Spinal cord (tissue), 9 donors: ENCODE measurements at regions not wholly inside any gene's neighbourhood (a gene's known extent, or its start where the extent isn't known, plus 50 kb on each side); places are given as distances from the start of the nearest gene placed in this dataset.

ENCODE experiments used
- DNase-seq, 6 donors: peaks; one replicate each; pipeline versions ENCODE4 v3.0.0 to v3.0.0-alpha.2; 2013 to 2015; ENCODE audit warnings: low spot score in 6 of 6, low read depth in 4 of 6
- H3K27ac ChIP-seq: one replicate; pipeline ENCODE4 v1.5.1; 2013; ENCODE audit warnings: low read depth, low read length, control low read depth
- H3K27me3 ChIP-seq: one replicate; pipeline ENCODE4 v1.6.1; 2013; ENCODE audit warnings: low read length; ENCODE audit not compliant: control insufficient read depth, insufficient read depth
- H3K36me3 ChIP-seq: one replicate; pipeline ENCODE4 v1.6.1; 2013; ENCODE audit warnings: low read length; ENCODE audit not compliant: control insufficient read depth, insufficient read depth
- H3K4me1 ChIP-seq: one replicate; pipeline ENCODE4 v1.6.1; 2013; ENCODE audit warnings: low read length; ENCODE audit not compliant: control insufficient read depth, insufficient read depth
- H3K4me3 ChIP-seq: one replicate; pipeline ENCODE4 v1.5.1; 2013; ENCODE audit warnings: low read depth, low read length, control low read depth
- H3K9me3 ChIP-seq: one replicate; pipeline ENCODE4 v1.6.1; 2013; ENCODE audit warnings: low read length; ENCODE audit not compliant: control insufficient read depth, insufficient read depth
- WGBS: methylation state at CpG from one replicate; pipeline ENCODE4 v1.1.5; 2013; ENCODE audit warnings: missing lambda C conversion rate; ENCODE audit not compliant: insufficient coverage; 5-methylcytosine and 5-hydroxymethylcytosine counted together
- donor health status: healthy.

- Histone ChIP-seq H3K4me3 (no peak overlapping the region), H3K36me3 (no peaks in the 10 kb centered on the region), H3K27me3 (no peaks in the 10 kb centered on the region), H3K9me3 (no peaks in the 10 kb centered on the region), H3K4me1 (no peaks in the 10 kb centered on the region), H3K27ac (no peak overlapping the region)
- DNase-seq, result no peak
- 80% methylated on average over 1 of the region's 4 CpGs for WGBS
Measured at GRCh38 chr9:115292584-115293279, 174.8 kb upstream of the TNC start.

- 100% methylated on average over 1 of the region's 2 CpGs for WGBS
- H3K27ac ChIP-seq, result no peak overlapping the region
- no peak for DNase-seq
- no peaks in the 10 kb centered on the region for H3K4me1 ChIP-seq
- H3K9me3 ChIP-seq, result no peaks in the 10 kb centered on the region
- H3K27me3 ChIP-seq, result no peaks in the 10 kb centered on the region
- no peak overlapping the region for H3K4me3 ChIP-seq
- no peaks in the 10 kb centered on the region for H3K36me3 ChIP-seq
Measured at GRCh38 chr9:115295734-115296133, 177.8 kb upstream of the TNC start.

GRCh38 chr9:115296831-115297565 is 179.0 kb upstream of the TNC start:
- no peaks in the 10 kb centered on the region for H3K36me3 ChIP-seq
- no CpG with 5 or more reads among the region's 1 CpG for WGBS
- no peak for DNase-seq
- H3K27me3 ChIP-seq, result no peaks in the 10 kb centered on the region
- no peaks in the 10 kb centered on the region for H3K9me3 ChIP-seq
- no peak overlapping the region for H3K4me3 ChIP-seq
- no peaks in the 10 kb centered on the region for H3K4me1 ChIP-seq
- H3K27ac ChIP-seq, result no peak overlapping the region

DNA sequence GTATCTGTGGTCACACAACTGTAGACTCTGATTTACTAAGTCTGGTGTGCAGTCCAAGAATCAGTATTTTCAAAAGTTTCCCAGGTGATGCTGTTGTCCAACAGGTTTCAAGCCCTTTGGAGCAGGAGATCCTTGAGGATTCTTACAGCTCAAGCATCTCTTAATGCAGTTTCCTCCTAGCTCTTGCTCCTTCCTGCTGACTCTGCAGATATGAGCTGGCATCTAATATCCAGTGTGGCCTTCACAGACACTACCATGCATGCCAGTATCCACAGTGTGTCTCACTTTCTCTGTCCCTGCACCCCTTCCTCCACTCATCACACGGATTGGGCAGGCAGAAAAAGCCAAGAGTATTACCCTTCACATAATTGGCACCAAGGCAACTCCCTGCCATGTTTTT is 182.2 kb upstream of the TNC start:
- Histone ChIP-seq H3K27me3 (no peaks in the 10 kb centered on the region), H3K36me3 (no peaks in the 10 kb centered on the region), H3K4me1 (no peaks in the 10 kb centered on the region), H3K27ac (no peak overlapping the region), H3K4me3 (no peak overlapping the region), H3K9me3 (no peaks in the 10 kb centered on the region)
- no peak for DNase-seq
- WGBS, result 80% methylated on average over 1 of the region's 1 CpG

DNA sequence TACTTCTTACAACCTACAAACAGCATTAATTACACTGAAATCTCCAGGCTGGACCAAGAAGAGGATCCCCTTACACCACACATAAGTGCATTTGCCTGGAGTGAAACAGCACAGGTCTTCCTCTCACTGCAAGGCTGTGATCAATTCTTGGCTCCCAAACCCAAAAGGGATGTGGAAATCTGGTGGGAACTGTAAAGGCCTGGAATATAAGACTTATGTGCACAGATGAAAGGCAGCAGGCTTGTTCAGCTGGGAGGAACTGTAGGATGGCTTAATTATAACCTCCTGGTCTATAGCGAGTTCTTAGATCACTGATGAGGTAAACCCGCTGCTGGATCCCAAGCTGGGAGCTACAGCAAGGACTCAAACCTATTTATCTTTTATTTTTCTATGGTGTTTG is 182.9 kb upstream of the TNC start:
- Histone ChIP-seq H3K4me1 (no peaks in the 10 kb centered on the region), H3K36me3 (no peaks in the 10 kb centered on the region), H3K27me3 (no peaks in the 10 kb centered on the region), H3K27ac (no peak overlapping the region), H3K4me3 (no peak overlapping the region), H3K9me3 (no peaks in the 10 kb centered on the region)
- DNase-seq, result no peak
- no CpG with 5 or more reads among the region's 2 CpGs for WGBS

GRCh38 chr9:115301581-115301980 is 183.6 kb upstream of the TNC start:
- no peaks in the 10 kb centered on the region for H3K36me3 ChIP-seq

DNA sequence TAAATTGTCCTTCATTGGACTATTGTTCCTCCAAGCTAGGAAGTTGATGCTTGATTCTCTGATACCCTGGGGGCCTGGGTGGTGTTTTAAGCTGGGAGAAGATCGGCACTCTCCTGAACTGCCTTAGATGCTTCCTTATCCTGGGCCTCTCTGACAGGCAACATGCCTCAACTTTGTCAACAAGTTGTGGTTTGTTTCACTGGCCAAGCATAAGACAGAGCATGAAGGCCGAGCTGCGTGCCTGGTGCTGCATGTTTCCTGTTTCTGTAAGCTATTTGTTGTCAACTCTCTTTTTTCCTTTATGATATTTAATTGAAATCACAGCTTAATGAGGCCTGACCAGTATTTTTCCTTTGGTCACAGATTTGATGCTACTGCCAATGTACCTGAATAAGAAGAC is 187.6 kb upstream of the TNC start:
- no peaks in the 10 kb centered on the region for H3K4me1 ChIP-seq
- no peak overlapping the region for H3K27ac ChIP-seq
- H3K27me3 ChIP-seq, result no peaks in the 10 kb centered on the region
- H3K9me3 ChIP-seq, result no peaks in the 10 kb centered on the region
- H3K4me3 ChIP-seq, result no peak overlapping the region
- H3K36me3 ChIP-seq, result no peaks in the 10 kb centered on the region
- DNase-seq, result no peak
- WGBS, result 71% methylated on average over 1 of the region's 3 CpGs

More at GRCh38 chr9:115301581-115301980, 183.6 kb upstream of the TNC start:
- no peak overlapping the region for H3K4me3 ChIP-seq
- no peaks in the 10 kb centered on the region for H3K9me3 ChIP-seq
- no peak for DNase-seq
- no peaks in the 10 kb centered on the region for H3K27me3 ChIP-seq
- WGBS, result 89% methylated on average over 2 of the region's 5 CpGs
- H3K4me1 ChIP-seq, result no peaks in the 10 kb centered on the region
- no peak overlapping the region for H3K27ac ChIP-seq

GRCh38 chr9:115306865-115307264 is 188.9 kb upstream of the TNC start:
- H3K9me3 ChIP-seq, result no peaks in the 10 kb centered on the region
- H3K36me3 ChIP-seq, result no peaks in the 10 kb centered on the region
- no peak for DNase-seq
- no CpG with 5 or more reads among the region's 2 CpGs for WGBS
- no peak overlapping the region for H3K4me3 ChIP-seq
- H3K4me1 ChIP-seq, result no peaks in the 10 kb centered on the region
- no peaks in the 10 kb centered on the region for H3K27me3 ChIP-seq
- no peak overlapping the region for H3K27ac ChIP-seq

DNA sequence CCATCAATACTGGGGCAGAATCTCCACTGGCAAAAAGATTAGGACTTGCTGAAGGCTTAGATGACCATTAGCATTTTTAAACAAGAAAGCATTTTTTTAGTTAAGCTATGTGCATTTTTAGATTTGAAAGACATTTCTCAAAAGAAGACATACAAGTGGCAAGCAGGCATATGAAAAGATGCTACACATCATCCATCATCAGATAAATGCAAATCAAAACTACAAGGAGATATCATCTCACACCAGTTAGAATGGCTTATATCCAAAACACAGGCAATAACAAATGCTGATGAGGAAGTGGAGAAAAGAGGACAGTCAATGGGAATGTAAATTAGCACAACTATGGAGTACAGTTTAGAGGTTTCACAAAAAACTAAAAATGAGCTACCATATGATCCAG is 195.6 kb upstream of the TNC start:
- DNase-seq, result no peak
- peaks cover 2% of the 10 kb centered on the region for H3K9me3 ChIP-seq
- no peak overlapping the region for H3K4me3 ChIP-seq
- H3K36me3 ChIP-seq, result no peaks in the 10 kb centered on the region
- no peaks in the 10 kb centered on the region for H3K27me3 ChIP-seq
- H3K4me1 ChIP-seq, result no peaks in the 10 kb centered on the region
- no peak overlapping the region for H3K27ac ChIP-seq

DNA sequence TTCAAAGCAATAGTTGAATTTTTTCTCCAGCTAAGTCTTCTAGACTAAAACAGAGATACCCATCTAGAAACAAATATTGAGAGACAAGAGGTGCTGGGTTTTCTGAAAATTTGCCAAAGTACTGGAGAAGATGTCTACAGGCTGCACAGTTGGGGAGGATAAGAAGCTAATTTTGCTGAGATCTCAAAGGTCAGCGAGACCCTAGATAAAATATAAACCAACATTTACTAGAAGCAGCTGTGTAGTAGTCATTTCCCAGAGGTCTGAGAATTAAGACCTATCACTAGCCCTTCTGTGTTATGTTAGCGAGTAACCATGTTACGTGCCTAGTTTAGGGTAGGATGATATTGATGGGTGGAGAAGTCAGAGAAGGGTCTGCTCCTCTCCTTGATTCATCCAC is 208.5 kb upstream of the TNC start:
- WGBS, result no CpG with 5 or more reads among the region's 3 CpGs
- Histone ChIP-seq H3K9me3 (peaks cover 1% of the 10 kb centered on the region), H3K4me3 (no peak overlapping the region), H3K4me1 (no peaks in the 10 kb centered on the region), H3K27ac (no peak overlapping the region), H3K27me3 (no peaks in the 10 kb centered on the region), H3K36me3 (no peaks in the 10 kb centered on the region)
- DNase-seq, result no peak
